LNCAP (cell line): ENCODE measurements at regions not wholly inside any gene's neighbourhood (a gene's known extent, or its start where the extent isn't known, plus 50 kb on each side); places are given as distances from the start of the nearest gene placed in this dataset.

Source experiments
- TF ChIP-seq, protein P1 (sequence below): fragments of 450-650 bp; IDR thresholded peaks from 2 replicates; pipeline ENCODE4 v1.5.1; 2017; ENCODE audit warnings: mild to moderate bottlenecking

DNA sequence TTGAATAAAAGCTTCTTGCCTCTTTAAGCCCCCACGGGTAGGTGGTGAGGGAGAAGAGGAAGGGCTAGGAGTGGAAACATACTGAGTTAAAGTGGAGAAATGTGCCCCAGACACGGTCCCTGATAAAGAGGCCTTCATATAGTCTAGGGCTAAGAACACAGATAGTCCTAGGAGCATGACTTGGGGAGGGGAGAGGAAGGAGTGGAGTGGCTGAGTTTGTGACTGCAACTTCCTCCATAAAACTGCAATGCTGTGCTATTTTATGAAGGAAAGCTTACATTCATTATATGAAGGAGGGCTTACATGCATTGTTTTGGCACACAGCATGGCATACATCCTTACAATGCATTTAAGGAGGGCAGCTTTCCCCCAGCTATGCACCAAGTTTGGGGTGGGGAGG is 1129.4 kb upstream of the LRRTM3 start:
- TF ChIP-seq, protein P1, sequence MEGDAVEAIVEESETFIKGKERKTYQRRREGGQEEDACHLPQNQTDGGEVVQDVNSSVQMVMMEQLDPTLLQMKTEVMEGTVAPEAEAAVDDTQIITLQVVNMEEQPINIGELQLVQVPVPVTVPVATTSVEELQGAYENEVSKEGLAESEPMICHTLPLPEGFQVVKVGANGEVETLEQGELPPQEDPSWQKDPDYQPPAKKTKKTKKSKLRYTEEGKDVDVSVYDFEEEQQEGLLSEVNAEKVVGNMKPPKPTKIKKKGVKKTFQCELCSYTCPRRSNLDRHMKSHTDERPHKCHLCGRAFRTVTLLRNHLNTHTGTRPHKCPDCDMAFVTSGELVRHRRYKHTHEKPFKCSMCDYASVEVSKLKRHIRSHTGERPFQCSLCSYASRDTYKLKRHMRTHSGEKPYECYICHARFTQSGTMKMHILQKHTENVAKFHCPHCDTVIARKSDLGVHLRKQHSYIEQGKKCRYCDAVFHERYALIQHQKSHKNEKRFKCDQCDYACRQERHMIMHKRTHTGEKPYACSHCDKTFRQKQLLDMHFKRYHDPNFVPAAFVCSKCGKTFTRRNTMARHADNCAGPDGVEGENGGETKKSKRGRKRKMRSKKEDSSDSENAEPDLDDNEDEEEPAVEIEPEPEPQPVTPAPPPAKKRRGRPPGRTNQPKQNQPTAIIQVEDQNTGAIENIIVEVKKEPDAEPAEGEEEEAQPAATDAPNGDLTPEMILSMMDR: no peak

DNA sequence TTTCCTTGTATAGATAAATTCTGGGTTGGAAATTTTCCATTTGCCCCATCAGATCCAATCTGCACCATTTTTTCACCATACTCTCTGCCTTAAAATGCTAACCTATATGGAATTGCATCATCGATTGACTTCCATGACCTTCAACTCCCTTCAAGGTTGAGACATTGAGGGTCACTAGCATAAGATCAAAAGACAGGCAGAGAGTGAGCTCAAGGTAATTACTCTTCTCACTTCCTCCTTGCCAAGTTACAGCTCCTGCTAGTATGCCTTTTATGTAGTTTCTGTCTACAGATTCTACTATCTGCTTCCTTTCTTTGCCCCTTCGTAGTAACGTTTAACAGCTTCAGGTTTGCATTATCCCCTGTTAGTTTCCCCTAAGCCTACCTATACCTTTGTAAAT is 1127.7 kb upstream of the LRRTM3 start:
- TF ChIP-seq, protein P1: no peak

DNA sequence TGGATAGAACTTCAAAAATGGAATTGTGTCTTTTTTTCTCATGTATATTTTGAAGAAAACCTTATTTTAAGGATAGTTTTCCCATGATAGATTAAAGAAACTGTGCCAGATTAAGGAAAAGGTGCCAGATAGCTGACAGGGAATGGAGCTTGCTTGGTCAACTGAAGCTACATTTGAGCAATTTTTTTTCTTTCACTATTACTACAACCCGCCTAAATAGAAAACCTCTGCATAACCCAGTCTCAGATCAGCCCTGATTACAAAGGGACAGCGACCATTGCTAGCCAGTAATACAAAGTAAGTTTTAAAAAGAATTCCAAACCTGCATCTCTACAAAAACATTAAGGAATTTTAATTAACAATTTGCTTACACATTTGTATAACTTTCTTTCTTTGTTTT is 1123.4 kb upstream of the LRRTM3 start:
- TF ChIP-seq, protein P1: no peak

DNA sequence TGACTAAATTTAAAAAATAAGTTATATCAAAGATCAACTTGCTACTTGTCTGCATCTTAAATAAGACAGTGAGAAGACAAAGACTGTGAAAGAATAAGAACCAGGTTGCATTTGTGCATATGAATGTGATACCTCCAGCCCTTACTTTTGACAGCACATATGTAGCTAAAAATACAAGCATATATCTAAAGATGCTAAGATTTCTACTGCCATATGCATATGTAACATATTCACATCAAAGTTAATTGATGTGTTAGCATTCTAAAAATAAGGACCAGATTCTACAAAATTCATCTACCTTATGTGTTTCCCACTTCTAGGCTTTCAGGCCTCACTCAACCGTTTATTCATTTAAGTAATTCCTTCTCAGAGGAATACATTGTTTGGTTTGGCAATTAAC is 1120.3 kb upstream of the LRRTM3 start:
- TF ChIP-seq, protein P1: no peak

DNA sequence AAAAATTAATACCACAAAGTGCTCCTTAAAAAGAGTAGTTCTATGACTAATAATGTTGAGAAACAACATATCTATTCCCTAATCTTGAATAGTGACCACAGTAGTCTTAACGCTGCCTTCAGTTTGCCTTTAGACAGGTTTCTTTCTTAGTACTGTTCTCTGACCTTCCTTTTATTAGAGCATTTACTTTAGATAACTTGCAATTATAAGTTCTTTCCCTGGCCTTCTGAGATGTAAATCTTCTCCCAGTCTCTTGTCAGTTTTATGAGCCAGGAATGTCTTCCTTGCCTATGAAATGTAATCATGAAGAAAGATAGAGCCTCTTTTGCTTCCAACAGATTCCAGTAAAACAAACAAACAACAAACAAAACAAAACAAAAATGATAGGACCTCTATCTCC is 1119.8 kb upstream of the LRRTM3 start:
- TF ChIP-seq, protein P1: no peak

DNA sequence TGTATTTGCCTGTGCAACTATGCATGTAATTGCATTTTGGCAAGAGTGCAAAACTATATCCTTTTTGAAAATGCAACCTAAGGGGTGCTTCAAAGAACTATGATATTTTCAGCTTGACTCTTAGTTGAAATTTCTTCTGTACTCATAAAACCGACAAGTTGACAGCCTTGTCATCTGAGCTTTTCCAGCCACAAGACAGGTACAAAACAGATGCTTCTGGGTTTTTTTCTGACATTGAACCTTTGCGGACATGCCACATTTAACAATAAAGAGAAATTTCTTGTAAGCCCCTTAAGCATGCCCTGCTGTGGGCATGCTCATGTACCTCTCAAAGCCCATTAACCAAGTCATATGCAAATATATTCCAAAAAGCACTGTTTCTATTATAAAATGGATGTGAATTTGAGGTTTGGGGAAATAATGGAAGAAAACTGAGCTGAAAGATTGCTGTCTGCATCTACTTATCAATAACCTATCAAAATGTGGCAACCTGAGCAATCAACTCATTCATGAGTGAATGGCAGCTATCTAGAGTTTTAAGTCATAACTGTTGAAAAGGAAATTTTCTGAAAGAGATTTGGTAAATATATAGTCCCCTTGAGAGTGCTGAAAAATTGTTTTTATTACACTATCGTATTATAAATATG is 1117.0 kb upstream of the LRRTM3 start:
- TF ChIP-seq, protein P1: no peak

DNA sequence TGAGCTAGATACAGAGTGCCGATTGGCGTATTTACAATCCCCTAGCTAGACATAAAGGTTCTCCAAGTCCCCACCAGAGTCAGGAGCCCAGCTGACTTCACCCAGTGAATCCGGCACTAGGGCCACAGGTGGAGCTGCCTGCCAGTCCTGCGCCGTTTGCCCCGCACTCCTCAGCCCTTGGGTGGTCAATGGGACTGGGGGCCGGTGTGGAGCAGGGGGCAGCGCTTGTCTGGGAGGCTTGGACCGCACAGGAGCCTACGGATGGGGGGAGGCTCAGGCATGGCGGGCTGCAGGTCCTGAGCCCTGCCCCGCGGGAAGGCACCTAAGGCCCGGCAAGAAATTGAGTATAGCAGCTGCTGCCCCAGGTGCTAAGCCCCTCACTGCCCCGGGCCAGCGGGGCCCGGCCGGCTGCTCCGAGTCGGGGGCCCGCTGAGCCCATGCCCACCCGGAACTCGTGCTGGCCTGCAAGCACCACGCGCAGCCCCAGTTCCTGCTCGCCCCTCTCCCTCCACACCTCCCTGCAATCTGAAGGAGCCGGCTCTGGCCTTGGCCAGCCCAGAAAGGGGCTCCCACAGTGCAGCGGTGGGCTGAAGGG is 1113.8 kb upstream of the LRRTM3 start:
- TF ChIP-seq, protein P1: no peak
